ENCODE measurements at regions not wholly inside any gene's neighbourhood (a gene's known extent, or its start where the extent isn't known, plus 50 kb on each side); places are given as distances from the start of the nearest gene placed in this dataset.
"Not testable (repeated sequence)": the region's sequence is repeated elsewhere in the genome, so short reads cannot be mapped to it uniquely, and the experiment has no call there.

GRCh38 chr11:116368784-116369183, 404.0 kb downstream of the BUD13 start:
- TF ChIP-seq CTCF (IDR thresholded peaks at IDR 0.05) (no peak), POLR2A (IDR thresholded peaks at IDR 0.05) (no peak)
- H3K9me3 ChIP-seq = no peaks in the 10 kb centered on the region
- 67 to 80% methylated on average over 3 to 5 of the region's 5 CpGs for WGBS, 2 donors
- no peak for DNase-seq
- H3K27ac ChIP-seq = no peak overlapping the region
- no peaks in the 10 kb centered on the region for H3K36me3 ChIP-seq
- intact Hi-C loops (cut with DNase I) = no loop called here
- peaks cover 0 to 9% (median 0%) of the 10 kb centered on the region in 4 donors for H3K27me3 ChIP-seq
- no peaks in the 10 kb centered on the region for H3K4me1 ChIP-seq
- H3K4me3 ChIP-seq = no peak overlapping the region

- peaks cover 0 to 9% (median 0%) of the 10 kb centered on the region in 4 donors for H3K27me3 ChIP-seq
- TF ChIP-seq POLR2A (IDR thresholded peaks at IDR 0.05) (no peak), CTCF (IDR thresholded peaks at IDR 0.05) (no peak)
- intact Hi-C loops (cut with DNase I) = no loop called here
- no peak overlapping the region for H3K27ac ChIP-seq
- H3K9me3 ChIP-seq = no peaks in the 10 kb centered on the region
- DNase-seq = no peak
- no peak overlapping the region for H3K4me3 ChIP-seq
- H3K4me1 ChIP-seq = no peaks in the 10 kb centered on the region
- WGBS, 2 donors = 23 to 36% methylated on average over 4 of the region's 4 CpGs
- H3K36me3 ChIP-seq = no peaks in the 10 kb centered on the region
Observed at GRCh38 chr11:116366980-116367645, 405.7 kb downstream of the BUD13 start.

- Histone ChIP-seq H3K27me3 (peaks cover 0 to 5% (median 0%) of the 10 kb centered on the region in 4 donors), H3K4me3 (no peak overlapping the region), H3K27ac (no peak overlapping the region), H3K4me1 (no peaks in the 10 kb centered on the region), H3K9me3 (no peaks in the 10 kb centered on the region), H3K36me3 (no peaks in the 10 kb centered on the region)
- TF ChIP-seq POLR2A (IDR thresholded peaks at IDR 0.05) (no peak), CTCF (IDR thresholded peaks at IDR 0.05) (no peak)
- intact Hi-C loops (cut with DNase I) = no loop called here
- WGBS, 2 donors = 50 to 56% methylated on average over 1 of the region's 1 CpG
- DNase-seq = no peak
Observed at GRCh38 chr11:116366451-116366850, 406.3 kb downstream of the BUD13 start.

- H3K27ac ChIP-seq; intact Hi-C loops (cut with DNase I); H3K9me3 ChIP-seq; H3K27me3 ChIP-seq; H3K36me3 ChIP-seq; DNase-seq; H3K4me3 ChIP-seq; H3K4me1 ChIP-seq: not testable (repeated sequence)
- WGBS, 2 donors = 83 to 84% methylated on average over 4 of the region's 4 CpGs
Observed at GRCh38 chr11:116364925-116365324, 407.9 kb downstream of the BUD13 start.

GRCh38 chr11:116364348-116364747, 408.4 kb downstream of the BUD13 start:
- peaks cover 0 to 14% (median 0%) of the 10 kb centered on the region in 4 donors for H3K27me3 ChIP-seq
- no peaks in the 10 kb centered on the region for H3K4me1 ChIP-seq
- no peak overlapping the region for H3K27ac ChIP-seq
- no peaks in the 10 kb centered on the region for H3K36me3 ChIP-seq
- intact Hi-C loops (cut with DNase I) = no loop called here
- TF ChIP-seq CTCF (IDR thresholded peaks at IDR 0.05) = no peak
- TF ChIP-seq POLR2A (IDR thresholded peaks at IDR 0.05) = no peak
- H3K9me3 ChIP-seq = no peaks in the 10 kb centered on the region
- H3K4me3 ChIP-seq = no peak overlapping the region
- 60 to 67% methylated on average over 4 of the region's 4 CpGs for WGBS, 2 donors
- DNase-seq = no peak

All from esophagus squamous epithelium (tissue), 5 donors.